Lung (tissue), 11 donors: ENCODE measurements at regions not wholly inside any gene's neighbourhood (a gene's known extent, or its start where the extent isn't known, plus 50 kb on each side); places are given as distances from the start of the nearest gene placed in this dataset.

Source experiments
- ATAC-seq: fragments of 200-7000 bp; cut with Tn5 transposase; one replicate; pipeline ENCODE4 v1.9.1; 2020; ENCODE audit warnings: moderate number of reproducible peaks; ENCODE audit not compliant: insufficient read depth, low FRiP score
- DNase-seq, 3 donors: peaks; one replicate each; pipeline ENCODE4 v3.0.0-alpha.2; 2013 to 2017
- H3K27ac ChIP-seq, 2 donors: one replicate each; pipeline ENCODE4 v1.5.1; 2013; ENCODE audit warnings: mild to moderate bottlenecking in 2 of 2, moderate library complexity in 2 of 2, control low read depth in 1 of 2, inconsistent platforms in 1 of 2, low read depth in 1 of 2, low read length in 1 of 2
- H3K27me3 ChIP-seq, 3 donors: one replicate each; pipeline ENCODE4 v1.5.1; 2013; ENCODE audit warnings: low read length in 2 of 3; ENCODE audit not compliant: control insufficient read depth in 3 of 3, insufficient read depth in 3 of 3
- H3K36me3 ChIP-seq, 4 donors: one replicate each; pipeline ENCODE4 v1.5.1; 2013; ENCODE audit warnings: low read length in 4 of 4, mild to moderate bottlenecking in 1 of 4, moderate library complexity in 1 of 4; ENCODE audit not compliant: control insufficient read depth in 4 of 4, insufficient read depth in 4 of 4
- H3K4me1 ChIP-seq, 5 donors: one replicate each; pipeline ENCODE4 v1.5.1; 2013; ENCODE audit warnings: low read length in 5 of 5, mild to moderate bottlenecking in 2 of 5, moderate library complexity in 1 of 5; ENCODE audit not compliant: control insufficient read depth in 5 of 5, insufficient read depth in 5 of 5
- H3K4me3 ChIP-seq: one replicate; pipeline ENCODE4 v1.5.1; 2013; ENCODE audit warnings: mild to moderate bottlenecking, control low read depth, moderate library complexity
- H3K9ac ChIP-seq, 2 donors: one replicate each; pipeline ENCODE4 v1.5.1; 2013; ENCODE audit warnings: low read length in 2 of 2, control low read depth in 1 of 2; ENCODE audit not compliant: insufficient read depth in 1 of 2
- H3K9me3 ChIP-seq, 4 donors: one replicate each; pipeline ENCODE4 v1.5.1; 2013; ENCODE audit warnings: low read length in 3 of 4, mild to moderate bottlenecking in 1 of 4, moderate library complexity in 1 of 4; ENCODE audit not compliant: control insufficient read depth in 4 of 4, insufficient read depth in 3 of 4
- WGBS, 2 donors: extraction: QIAGEN DNeasy Blood & Tissue Kit; methylation state at CpG; one replicate each; pipeline ENCODE4 v1.1.7; 2013; 5-methylcytosine and 5-hydroxymethylcytosine counted together
- TF ChIP-seq, protein P1 (sequence below): IDR thresholded peaks from 2 replicates; pipeline ENCODE4 v1.5.1; 2012; ENCODE audit warnings: mild to moderate bottlenecking; ENCODE audit errors: control extremely low read depth, extremely low read depth
- donor health status: control.
- donor health status: control.
- donor health status: Bipolar disorder and iron deficiency.
- donor health status: healthy.
- donor health status: DM: yes; HTN: yes; CAD: no.

DNA sequence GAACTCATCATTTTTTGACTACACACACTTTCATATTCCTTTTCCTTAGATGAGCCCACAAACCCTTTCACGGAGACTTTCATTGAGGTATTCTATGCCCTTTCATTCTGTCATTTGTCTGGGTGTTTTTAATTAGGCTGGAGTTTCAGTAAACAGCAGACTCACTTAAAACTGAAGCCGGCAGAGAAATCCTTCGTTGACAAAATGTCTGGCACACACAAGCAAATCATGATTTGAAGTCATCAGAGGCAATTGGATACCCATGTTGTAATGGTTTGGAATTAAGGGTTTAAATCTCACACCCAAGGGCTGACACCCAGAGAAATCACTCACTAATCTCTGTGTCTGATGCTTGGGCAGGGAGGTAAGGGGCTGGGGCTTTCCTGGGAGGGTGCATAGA is 127.1 kb downstream of the EHF start:
- ATAC-seq = no peak
- Histone ChIP-seq H3K4me3 (no peak overlapping the region), H3K27ac (no peak overlapping the region), H3K36me3 (no peaks in the 10 kb centered on the region), H3K9ac (no peak overlapping the region), H3K4me1 (peaks cover 0 to 4% (median 0%) of the 10 kb centered on the region in 5 donors), H3K9me3 (peaks cover 0 to 1% (median 0%) of the 10 kb centered on the region in 4 donors), H3K27me3 (no peaks in the 10 kb centered on the region)
- TF ChIP-seq, protein P1, sequence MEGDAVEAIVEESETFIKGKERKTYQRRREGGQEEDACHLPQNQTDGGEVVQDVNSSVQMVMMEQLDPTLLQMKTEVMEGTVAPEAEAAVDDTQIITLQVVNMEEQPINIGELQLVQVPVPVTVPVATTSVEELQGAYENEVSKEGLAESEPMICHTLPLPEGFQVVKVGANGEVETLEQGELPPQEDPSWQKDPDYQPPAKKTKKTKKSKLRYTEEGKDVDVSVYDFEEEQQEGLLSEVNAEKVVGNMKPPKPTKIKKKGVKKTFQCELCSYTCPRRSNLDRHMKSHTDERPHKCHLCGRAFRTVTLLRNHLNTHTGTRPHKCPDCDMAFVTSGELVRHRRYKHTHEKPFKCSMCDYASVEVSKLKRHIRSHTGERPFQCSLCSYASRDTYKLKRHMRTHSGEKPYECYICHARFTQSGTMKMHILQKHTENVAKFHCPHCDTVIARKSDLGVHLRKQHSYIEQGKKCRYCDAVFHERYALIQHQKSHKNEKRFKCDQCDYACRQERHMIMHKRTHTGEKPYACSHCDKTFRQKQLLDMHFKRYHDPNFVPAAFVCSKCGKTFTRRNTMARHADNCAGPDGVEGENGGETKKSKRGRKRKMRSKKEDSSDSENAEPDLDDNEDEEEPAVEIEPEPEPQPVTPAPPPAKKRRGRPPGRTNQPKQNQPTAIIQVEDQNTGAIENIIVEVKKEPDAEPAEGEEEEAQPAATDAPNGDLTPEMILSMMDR = no peak
- 79 to 86% methylated on average over 3 of the region's 3 CpGs for WGBS, 2 donors
- DNase-seq = no peak

DNA sequence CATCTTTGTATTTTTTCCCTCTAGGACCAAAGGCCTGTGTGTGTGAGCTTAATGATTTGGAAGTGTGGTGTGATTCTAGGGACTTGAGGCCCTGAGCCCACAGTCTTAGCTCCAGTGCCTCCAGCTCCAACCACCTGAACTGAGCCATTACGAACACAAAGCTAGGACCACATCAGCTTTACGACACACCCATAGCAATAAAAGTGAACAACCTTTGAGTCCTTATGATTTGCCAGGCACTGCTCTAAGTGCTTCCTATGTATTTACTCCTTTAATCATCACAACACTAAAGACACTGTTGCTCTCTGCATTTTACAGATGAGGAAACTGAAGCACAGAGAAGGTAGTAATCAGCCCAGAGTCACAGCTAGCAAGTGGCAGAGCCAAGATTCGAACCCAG is 126.4 kb downstream of the EHF start:
- WGBS, 2 donors = 58 to 60% methylated on average over 3 of the region's 3 CpGs
- Histone ChIP-seq H3K9me3 (peaks cover 0 to 1% (median 0%) of the 10 kb centered on the region in 4 donors), H3K9ac (no peak overlapping the region), H3K27me3 (no peaks in the 10 kb centered on the region), H3K4me1 (peaks cover 0 to 4% (median 0%) of the 10 kb centered on the region in 5 donors), H3K36me3 (no peaks in the 10 kb centered on the region), H3K27ac (no peak overlapping the region), H3K4me3 (no peak overlapping the region)
- DNase-seq (no peak), ATAC-seq (no peak)
- TF ChIP-seq, protein P1 = no peak

DNA sequence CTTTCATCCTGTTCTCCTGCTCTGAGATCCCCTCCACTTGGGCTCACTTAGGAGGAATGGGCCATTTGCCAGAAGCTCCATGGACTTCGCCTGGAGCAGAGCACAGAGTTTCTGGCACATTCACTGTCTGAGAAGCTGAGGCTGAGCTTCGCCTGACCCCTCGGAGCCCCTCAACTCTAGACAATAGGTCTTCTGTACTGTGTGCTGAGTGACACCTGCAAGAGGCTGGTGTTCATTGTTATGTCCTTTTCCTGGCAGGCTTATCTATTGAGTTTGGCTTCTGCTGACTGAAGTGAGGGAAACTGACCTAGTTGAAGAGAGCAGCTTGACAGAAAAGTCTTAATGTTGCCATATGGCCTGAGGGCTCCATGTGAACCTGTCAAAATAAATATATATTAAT is 124.3 kb downstream of the EHF start:
- no peak overlapping the region for H3K9ac ChIP-seq
- H3K4me3 ChIP-seq = no peak overlapping the region
- peak in 2 of 3 donors; percentile 3 to 32 for DNase-seq
- TF ChIP-seq, protein P1 = no peak
- no peak overlapping the region for H3K27ac ChIP-seq
- WGBS, 2 donors = 80 to 82% methylated on average over 3 of the region's 3 CpGs
- no peaks in the 10 kb centered on the region for H3K36me3 ChIP-seq
- H3K27me3 ChIP-seq = no peaks in the 10 kb centered on the region
- H3K9me3 ChIP-seq = peaks cover 0 to 1% (median 0%) of the 10 kb centered on the region in 4 donors
- H3K4me1 ChIP-seq = peaks cover 0 to 2% (median 0%) of the 10 kb centered on the region in 5 donors
- ATAC-seq = no peak

DNA sequence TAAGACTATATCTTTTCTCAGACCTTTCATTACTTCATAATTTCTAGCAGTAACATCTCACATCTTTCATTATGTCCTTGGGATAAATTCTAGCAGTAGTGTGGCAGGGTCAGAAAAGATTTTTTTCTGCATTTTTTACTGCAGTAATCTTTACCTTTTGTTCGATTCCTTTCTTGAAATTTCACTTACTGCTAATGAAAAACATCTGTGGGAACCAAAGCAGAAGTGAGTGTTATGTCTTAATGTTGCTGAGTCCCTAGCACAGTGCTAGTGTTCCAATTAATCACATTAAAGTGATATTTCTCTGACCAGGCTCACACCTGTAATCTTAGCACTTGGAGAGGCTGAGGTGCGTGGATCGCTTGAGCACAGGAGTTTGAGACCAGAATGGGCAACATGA is 123.6 kb downstream of the EHF start:
- Histone ChIP-seq H3K36me3 (no peaks in the 10 kb centered on the region), H3K27me3 (no peaks in the 10 kb centered on the region), H3K4me3 (no peak overlapping the region), H3K4me1 (no peaks in the 10 kb centered on the region), H3K9me3 (peaks cover 0 to 1% (median 0%) of the 10 kb centered on the region in 4 donors), H3K9ac (no peak overlapping the region), H3K27ac (no peak overlapping the region)
- ATAC-seq (no peak), DNase-seq (no peak)
- WGBS, 2 donors = 85 to 93% methylated on average over 3 of the region's 3 CpGs
- TF ChIP-seq, protein P1 = no peak
